Activated CD4-positive, CD25-positive, alpha-beta regulatory T cell treated with anti-CD3 and anti-CD28 coated beads, Interleukin-2, amount 50 U/mL, for 24 hours (primary cell): ENCODE measurements at regions not wholly inside any gene's neighbourhood (a gene's known extent, or its start where the extent isn't known, plus 50 kb on each side); places are given as distances from the start of the nearest gene placed in this dataset.
"Not testable (repeated sequence)": the region's sequence is repeated elsewhere in the genome, so short reads cannot be mapped to it uniquely, and the experiment has no call there.

Experiments used
- ATAC-seq, 2 donors: fragments of 150-1000 bp; cut with Tn5 transposase; one replicate each; pipeline ENCODE4 v1.10.0; 2021; ENCODE audit warnings: mild to moderate bottlenecking in 1 of 2, moderate library complexity in 1 of 2

- ATAC-seq: no peak
These were observed 69.8 kb downstream of the GADD45G start for GRCh38 chr9:89674667-89675057.

DNA sequence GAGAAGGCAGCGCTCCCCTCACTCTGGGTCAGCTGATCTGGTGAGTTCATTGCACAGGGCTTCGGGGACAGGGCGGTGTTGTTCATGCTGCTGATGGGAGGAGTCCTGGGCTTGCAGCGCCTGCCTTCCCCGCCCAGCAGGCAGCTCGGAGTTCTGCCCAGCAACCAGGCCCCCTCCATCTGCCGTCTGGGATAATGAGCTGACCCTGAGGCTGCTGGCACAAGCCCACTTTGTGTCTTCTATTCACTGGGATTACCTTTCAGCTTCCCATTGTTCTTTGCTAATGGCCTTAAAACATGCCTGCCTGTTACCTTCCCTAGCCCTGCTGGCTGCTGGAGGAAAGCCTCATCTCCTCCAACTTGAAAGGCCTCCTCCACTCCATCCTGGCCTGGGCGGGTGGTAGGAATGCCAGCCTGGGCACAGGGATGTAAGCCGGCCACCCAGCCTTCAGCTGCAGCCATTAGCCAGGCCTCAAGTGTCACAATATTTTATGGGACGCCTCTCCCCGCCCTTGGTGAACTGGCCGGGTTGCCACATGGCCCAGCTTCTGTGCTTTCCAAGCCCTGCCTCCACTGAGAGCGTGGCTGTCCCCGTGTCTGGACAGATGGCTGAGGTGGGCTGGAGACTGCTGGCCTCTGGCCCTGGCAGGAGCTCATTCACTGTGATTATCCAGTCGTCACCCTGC is 70.4 kb downstream of the GADD45G start:
- no peak for ATAC-seq

GRCh38 chr9:89676281-89676680 is 71.5 kb downstream of the GADD45G start:
- no peak for ATAC-seq

DNA sequence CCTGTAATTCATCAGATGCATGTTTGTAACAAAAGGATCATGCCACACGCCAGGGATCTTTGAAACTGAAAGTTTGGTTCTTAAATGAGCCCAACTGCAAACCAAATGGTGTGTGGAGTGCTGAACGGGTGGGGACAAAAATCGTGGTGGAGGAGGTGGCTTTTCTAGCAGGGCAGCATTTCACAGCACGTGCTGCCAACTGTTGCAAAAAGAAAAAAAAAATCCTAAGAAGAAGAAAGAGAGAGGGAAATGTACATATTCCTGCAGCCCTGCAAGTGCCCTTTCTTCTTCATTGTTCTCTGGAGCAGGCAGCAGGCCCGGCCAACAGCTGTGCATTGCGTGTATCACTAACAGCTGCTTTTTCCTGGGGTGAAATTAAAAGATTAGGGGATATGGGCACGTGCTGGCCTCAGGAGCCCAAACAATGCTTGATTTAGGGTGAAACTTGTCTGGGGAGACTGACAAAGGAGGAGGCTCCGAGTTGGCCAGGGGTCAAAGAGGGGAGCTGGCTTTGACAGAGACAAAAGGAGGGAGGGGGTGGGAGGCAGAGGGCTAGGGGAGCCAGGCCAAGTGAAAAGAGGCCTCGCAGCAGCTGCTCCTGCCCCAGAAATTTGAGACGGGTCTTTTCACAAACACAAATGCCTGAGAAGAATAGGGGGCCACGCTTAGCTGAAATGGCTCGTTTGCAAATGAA is 73.0 kb downstream of the GADD45G start:
- ATAC-seq: no peak

GRCh38 chr9:89678396-89679015 is 73.7 kb downstream of the GADD45G start:
- no peak for ATAC-seq

DNA sequence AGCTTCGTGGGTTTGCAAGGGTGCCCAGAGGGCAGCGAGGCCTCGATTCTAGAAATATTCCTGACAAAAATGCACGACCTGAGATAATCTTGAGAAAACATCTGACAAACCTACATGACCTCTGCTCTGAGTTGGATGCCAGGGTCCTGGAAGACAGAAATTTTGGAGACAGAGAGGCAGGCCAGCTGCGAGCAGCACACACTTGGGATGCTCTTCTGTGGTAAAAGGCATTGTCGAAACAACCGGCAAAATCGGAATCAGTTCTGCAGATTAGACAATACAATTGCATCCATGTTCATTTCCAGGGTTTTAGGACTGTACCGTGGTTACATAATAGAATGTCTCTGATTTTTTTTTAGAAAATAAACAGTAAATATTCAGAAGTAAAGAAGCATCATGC is 74.2 kb downstream of the GADD45G start:
- ATAC-seq: no peak

- ATAC-seq: no peak
These were observed 74.8 kb downstream of the GADD45G start for GRCh38 chr9:89679581-89679980.

GRCh38 chr9:89680547-89681467 is 76.0 kb downstream of the GADD45G start:
- no peak for ATAC-seq

DNA sequence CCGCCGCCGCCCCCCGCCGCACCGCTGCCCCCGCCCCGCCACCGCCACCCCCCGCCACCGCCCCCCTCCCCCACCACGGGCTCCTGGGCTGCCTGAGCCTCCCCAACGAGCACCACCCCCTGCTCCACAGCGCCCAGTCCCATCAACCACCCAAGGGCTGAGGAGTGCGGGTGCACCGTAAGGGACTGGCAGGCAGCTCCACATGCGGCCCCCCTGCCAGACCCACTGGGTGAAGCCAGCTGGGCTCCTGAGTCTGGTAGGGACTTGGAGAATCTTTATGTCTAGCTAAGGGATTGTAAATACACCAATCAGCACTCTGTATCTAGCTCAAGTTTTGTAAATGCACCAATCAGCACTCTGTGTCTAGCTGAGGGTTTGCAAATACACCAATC is 76.7 kb downstream of the GADD45G start:
- ATAC-seq: not testable (repeated sequence)

DNA sequence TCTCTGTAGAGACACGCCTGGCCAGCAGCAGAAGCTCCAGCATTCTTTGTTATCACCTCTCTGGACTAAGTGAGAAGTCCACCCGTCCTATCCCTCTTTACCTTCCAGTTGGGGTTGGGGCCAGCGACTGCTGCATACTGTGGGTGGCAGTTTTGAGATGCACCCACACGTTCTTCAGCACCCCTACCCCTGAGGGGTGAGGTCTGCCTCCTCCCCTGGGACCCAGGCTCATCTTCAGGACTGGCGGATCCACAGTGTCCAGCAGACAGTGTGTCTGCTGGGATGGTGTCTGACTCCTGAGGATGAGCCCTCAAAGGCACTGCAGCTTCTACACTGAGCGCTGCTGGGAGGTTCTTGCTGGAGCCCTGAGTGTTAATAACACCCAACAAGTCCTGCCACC is 78.8 kb downstream of the GADD45G start:
- ATAC-seq: no peak

DNA sequence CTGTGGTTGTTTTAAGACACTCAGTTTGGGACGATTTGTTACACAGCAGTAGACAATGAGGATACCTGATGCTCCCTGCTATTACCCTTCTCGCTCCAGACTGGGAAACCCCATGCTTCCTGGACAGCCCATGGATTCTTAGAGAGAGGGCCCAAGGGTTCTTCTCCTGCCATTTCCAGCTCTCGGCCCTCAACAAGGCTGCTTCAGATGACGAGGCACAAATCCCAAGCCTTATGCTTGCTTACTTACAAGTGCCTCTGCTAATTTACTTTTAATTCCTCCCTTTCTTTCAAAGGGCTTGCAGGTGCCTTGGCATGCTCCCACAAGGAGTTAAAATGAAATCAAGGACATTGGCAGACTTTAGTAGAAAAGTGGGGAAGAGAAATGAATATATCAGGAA is 79.4 kb downstream of the GADD45G start:
- no peak for ATAC-seq

- ATAC-seq: no peak
These were observed 80.3 kb downstream of the GADD45G start for GRCh38 chr9:89684912-89685636.

GRCh38 chr9:89685698-89686097 is 80.9 kb downstream of the GADD45G start:
- ATAC-seq: no peak

- no peak for ATAC-seq
These were observed 81.3 kb downstream of the GADD45G start for GRCh38 chr9:89686126-89686525.

DNA sequence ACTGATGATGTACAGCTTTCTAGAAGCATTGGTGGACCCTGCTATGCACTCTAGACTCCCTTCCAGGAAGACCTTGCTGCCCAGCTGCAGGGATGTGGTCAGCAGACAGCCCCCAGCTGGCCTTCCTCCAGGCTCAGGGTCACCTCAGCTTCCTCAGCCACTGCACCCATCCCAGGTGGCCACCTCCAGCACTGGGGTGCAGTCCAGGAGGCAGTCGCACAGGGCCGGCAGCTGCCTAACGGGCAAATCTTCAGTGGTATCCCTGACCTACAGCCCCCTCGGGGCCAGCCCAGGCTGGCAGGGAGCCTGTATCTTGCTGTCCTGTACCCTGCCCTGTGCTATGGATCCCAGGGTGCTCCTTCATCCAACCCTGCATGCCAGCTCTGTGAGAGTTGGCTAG is 81.8 kb downstream of the GADD45G start:
- ATAC-seq: no peak

GRCh38 chr9:89687188-89687587 is 82.4 kb downstream of the GADD45G start:
- no peak for ATAC-seq

GRCh38 chr9:89687848-89688247 is 83.0 kb downstream of the GADD45G start:
- no peak for ATAC-seq

DNA sequence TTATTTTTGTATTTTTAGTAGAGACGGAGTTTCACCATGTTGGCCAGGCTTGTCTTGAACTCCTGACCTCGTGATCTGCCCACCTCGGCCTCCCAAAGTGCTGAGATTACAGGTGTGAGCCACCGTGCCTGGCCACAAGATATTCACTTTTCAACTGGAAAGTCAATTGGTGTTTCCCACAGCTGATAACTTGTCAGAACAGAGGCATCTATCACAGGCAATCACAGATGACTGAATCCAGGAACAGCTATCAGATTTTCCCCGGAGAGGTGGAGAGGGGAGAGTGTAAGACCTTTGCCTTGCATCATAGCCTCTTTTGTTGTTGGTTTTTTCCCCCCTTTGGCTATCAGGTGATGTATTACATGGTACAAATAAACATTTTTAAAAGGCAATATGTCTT is 84.5 kb downstream of the GADD45G start:
- ATAC-seq: not testable (repeated sequence)

DNA sequence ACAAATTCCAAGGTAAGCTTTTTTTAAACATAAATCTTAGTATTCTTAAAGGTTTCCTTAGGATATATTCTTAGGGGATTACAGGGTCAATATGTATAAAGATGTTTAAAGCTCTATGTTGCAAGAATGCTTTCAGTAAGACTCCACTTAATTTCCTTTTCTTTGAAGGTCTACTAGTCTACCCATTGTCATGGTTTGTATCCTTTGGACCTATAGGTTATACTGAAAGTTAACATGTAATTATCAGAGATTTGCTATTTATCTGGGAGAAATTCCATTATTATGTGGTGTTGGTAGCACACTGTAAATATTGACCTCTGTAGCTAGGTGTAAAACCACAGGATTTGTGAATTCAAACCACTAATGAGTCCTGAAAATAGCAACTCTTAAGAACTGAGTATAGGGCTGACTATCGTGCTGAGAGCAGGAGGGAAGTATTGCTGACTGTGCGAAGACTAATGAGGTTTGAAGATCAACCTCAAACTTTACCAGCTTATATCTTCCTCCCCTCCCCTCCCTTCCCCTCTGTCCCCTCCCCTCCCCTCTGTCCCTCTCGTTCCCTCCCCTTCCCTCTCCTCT is 85.6 kb downstream of the GADD45G start:
- ATAC-seq: peak; percentile 60 to 83

DNA sequence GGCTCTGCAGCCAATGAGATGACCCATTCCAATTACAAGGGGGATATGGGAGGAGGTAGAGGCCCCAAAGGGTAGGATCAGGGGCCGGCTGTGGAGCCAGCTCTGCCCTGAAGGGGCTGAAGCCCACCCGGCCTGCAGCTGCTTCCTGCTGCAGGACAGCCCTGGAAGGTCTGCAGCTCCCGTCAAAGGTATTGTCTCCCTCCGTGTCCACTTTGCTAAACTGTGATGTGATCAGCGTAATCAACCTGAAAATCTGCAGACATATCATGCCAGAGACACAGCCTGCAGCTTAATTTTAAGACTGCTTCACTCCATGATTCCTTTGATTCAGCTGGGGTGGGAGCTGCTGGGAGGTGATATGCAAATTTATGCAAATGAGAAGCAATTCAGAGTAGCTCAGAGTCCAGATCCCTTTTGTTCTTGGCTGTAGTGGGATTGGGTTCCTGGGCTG is 90.7 kb downstream of the GADD45G start:
- no peak for ATAC-seq

GRCh38 chr9:89695979-89696378 is 91.2 kb downstream of the GADD45G start:
- not testable (repeated sequence) for ATAC-seq

GRCh38 chr9:89696780-89697179 is 92.0 kb downstream of the GADD45G start:
- ATAC-seq: no peak
